Heart right ventricle (tissue), 16 donors: ENCODE measurements at regions not wholly inside any gene's neighbourhood (a gene's known extent, or its start where the extent isn't known, plus 50 kb on each side); places are given as distances from the start of the nearest gene placed in this dataset.
A peak's percentile ranks its signal among the peaks of the same experiment; 100 is the strongest.

ENCODE experiments used
- ATAC-seq, 8 donors: fragments of 200-7000 bp; cut with Tn5 transposase; one replicate each; pipeline ENCODE4 v1.9.1; 2020; ENCODE audit warnings: mild to moderate bottlenecking in 8 of 8, moderate library complexity in 8 of 8, moderate number of reproducible peaks in 1 of 8
- DNase-seq, 2 donors: peaks; one replicate each; pipeline ENCODE4 v3.0.0-alpha.2; 2020
- H3K27ac ChIP-seq, 10 donors: fragments of 200-600 bp; sonication (generic) in 2 of 10; one replicate each; pipeline versions ENCODE4 v1.5.0 to v1.8.0; 2020 to 2022; ENCODE audit warnings: mild to moderate bottlenecking in 3 of 10
- H3K27me3 ChIP-seq, 7 donors: fragments of 200-600 bp; one replicate each; pipeline ENCODE4 v1.8.0; 2021 to 2022; ENCODE audit warnings: mild to moderate bottlenecking in 2 of 7
- H3K36me3 ChIP-seq, 9 donors: fragments of 200-600 bp; sonication (generic) in 1 of 9; one replicate each; pipeline versions ENCODE4 v1.5.0 to v1.8.0; 2020 to 2022; ENCODE audit warnings: mild to moderate bottlenecking in 2 of 9
- H3K4me1 ChIP-seq, 9 donors: fragments of 200-600 bp; sonication (generic) in 1 of 9; one replicate each; pipeline versions ENCODE4 v1.5.0 to v1.8.0; 2020 to 2022; ENCODE audit warnings: mild to moderate bottlenecking in 4 of 9
- H3K4me3 ChIP-seq, 10 donors: fragments of 200-600 bp; sonication (generic) in 2 of 10; one replicate each; pipeline versions ENCODE4 v1.5.0 to v1.8.0; 2020 to 2022; ENCODE audit warnings: mild to moderate bottlenecking in 7 of 10, moderate library complexity in 2 of 10
- H3K9me3 ChIP-seq, 11 donors: fragments of 200-600 bp in 10 of 11; sonication (generic) in 2 of 11; one replicate each; pipeline versions ENCODE4 v1.5.0 to v1.8.0; 2013 to 2022; ENCODE audit warnings: mild to moderate bottlenecking in 2 of 11, control low read depth in 1 of 11, moderate library complexity in 1 of 11
- WGBS, 2 donors: extraction: QIAGEN DNeasy Blood & Tissue Kit; methylation state at CpG; one replicate each; pipeline ENCODE4 v1.1.7; 2013; ENCODE audit warnings: inconsistent platforms in 1 of 2; 5-methylcytosine and 5-hydroxymethylcytosine counted together
- intact Hi-C, 10 donors: fragments of 100-400 bp; cut with DNase I; formaldehyde crosslinking; loops; one replicate each; pipeline versions ENCODE4 v1.11.1 to v1.14.2; 2022
- TF ChIP-seq, protein P1 (sequence below), 9 donors: fragments of 200-600 bp; sonication (generic) in 2 of 9; IDR thresholded peaks; one replicate each; pipeline versions ENCODE4 v1.5.0 to v1.8.0; 2021 to 2022; ENCODE audit warnings: antibody characterized with exemption in 9 of 9, mild to moderate bottlenecking in 5 of 9, moderate library complexity in 1 of 9
- donor health status: Arrhythmogenic right ventricular cardiomyopathy.
- donor health status: ischemic (EF 13 %, LVEDD 7.1; RV severe dilation, severe dysfunction).
- donor health status: healthy with polysubstance abuse.
- donor health status: DM: no; HTN: yes; CAD: no.
- donor health status: DM: no; HTN: no; CAD: no.
- donor health status: ischemic (EF 25% LVEDD 6.9; RV normal size, moderate dysfunction).
- donor health status: ischemic (EF 25% LVEDD 5.7; RV mildly dilated, moderate dysfunction).
- donor health status: healthy.
- donor health status: DM: yes; HTN: yes; CAD: no.
- donor health status: Ischemic cardiomyopathy.
- donor health status: ischemic (EF 35%, LVEDD 5.7; RV mildly dilated, moderate dysfunction).
- donor health status: nonischemic (EF 11% LVEDD 7.7; RV severe dilation, severe dysfunction).
- donor health status: DM: yes; HTN: yes; CAD: no.
- donor health status: PGD.
- donor health status: ischemic (EF 29% LVEDD 5.4; RV normal size, mild dysfunction).
- donor health status: nonischemic (EF 23%, LVEDD 6.1; RV moderate dilation, normal function).

DNA sequence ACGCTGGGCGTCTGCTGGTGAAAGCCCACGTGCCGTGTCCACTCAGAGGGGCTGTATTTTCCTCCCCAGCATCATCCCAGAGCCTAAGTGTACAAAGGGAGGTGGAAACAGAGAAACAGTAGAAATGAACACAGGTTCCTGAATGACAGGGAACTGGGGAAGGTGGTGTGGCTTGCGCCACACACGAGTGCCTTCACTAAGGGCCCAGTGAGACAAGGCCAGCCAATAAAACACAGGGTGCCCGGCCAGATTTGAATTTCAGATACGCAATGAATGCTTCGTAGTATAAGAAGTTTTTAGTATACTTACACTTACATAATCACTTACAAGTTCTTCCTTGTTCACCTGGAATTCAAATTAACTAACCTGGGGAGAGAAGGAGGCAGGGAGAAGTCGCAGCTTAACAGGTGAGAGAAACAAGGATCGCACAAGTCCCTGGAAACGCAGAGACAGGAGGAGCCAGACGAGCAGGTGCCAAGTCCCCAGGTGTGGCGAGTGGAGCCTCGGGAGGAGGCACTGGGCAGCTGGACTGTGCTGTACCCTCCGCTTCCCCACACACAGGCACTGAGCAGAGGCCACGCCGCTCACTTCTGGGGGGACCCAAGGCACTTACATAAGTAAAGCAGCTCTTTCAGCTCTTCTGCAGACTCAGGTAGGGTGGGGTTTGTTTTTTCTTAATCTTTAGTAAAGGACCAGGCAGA, 105.2 kb upstream of the MGMT start:
- Histone ChIP-seq H3K9me3 (peaks cover 0 to 9% (median 3%) of the 10 kb centered on the region in 11 donors), H3K4me3 (no peak overlapping the region), H3K4me1 (no peaks in the 10 kb centered on the region), H3K36me3 (no peaks in the 10 kb centered on the region), H3K27ac (no peak overlapping the region), H3K27me3 (no peaks in the 10 kb centered on the region)
- TF ChIP-seq, protein P1, sequence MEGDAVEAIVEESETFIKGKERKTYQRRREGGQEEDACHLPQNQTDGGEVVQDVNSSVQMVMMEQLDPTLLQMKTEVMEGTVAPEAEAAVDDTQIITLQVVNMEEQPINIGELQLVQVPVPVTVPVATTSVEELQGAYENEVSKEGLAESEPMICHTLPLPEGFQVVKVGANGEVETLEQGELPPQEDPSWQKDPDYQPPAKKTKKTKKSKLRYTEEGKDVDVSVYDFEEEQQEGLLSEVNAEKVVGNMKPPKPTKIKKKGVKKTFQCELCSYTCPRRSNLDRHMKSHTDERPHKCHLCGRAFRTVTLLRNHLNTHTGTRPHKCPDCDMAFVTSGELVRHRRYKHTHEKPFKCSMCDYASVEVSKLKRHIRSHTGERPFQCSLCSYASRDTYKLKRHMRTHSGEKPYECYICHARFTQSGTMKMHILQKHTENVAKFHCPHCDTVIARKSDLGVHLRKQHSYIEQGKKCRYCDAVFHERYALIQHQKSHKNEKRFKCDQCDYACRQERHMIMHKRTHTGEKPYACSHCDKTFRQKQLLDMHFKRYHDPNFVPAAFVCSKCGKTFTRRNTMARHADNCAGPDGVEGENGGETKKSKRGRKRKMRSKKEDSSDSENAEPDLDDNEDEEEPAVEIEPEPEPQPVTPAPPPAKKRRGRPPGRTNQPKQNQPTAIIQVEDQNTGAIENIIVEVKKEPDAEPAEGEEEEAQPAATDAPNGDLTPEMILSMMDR (IDR thresholded peaks at IDR 0.05) = no peak
- intact Hi-C loops = no loop called here
- WGBS, 2 donors = 91 to 93% methylated on average over 18 of the region's 18 CpGs
- DNase-seq (no peak), ATAC-seq (no peak)

DNA sequence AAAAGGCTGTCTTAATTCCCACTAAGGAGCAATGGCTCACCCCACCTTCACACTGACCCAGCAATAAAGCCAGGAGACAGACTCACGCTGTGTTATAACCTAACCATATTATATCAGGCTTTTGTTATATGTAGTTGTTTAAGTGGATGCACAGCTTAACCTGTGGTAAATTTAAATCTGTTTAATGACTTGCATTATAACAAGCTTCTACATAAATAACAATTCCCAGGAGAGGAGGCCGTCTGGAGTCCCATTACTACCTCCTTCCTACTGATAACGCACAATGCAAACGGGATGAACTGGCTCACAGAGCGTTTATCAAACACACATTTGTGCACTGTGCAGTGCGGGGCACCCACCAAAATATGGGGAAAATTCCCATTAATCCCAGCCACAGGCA, 102.1 kb upstream of the MGMT start:
- WGBS, 2 donors = 76 to 77% methylated on average over 6 of the region's 6 CpGs
- DNase-seq (no peak), ATAC-seq (no peak)
- Histone ChIP-seq H3K36me3 (no peaks in the 10 kb centered on the region), H3K27me3 (no peaks in the 10 kb centered on the region), H3K27ac (no peak overlapping the region), H3K4me1 (no peaks in the 10 kb centered on the region), H3K4me3 (no peak overlapping the region), H3K9me3 (no peaks in the 10 kb centered on the region)
- TF ChIP-seq, protein P1 (IDR thresholded peaks at IDR 0.05) = no peak
- intact Hi-C loops = no loop called here

DNA sequence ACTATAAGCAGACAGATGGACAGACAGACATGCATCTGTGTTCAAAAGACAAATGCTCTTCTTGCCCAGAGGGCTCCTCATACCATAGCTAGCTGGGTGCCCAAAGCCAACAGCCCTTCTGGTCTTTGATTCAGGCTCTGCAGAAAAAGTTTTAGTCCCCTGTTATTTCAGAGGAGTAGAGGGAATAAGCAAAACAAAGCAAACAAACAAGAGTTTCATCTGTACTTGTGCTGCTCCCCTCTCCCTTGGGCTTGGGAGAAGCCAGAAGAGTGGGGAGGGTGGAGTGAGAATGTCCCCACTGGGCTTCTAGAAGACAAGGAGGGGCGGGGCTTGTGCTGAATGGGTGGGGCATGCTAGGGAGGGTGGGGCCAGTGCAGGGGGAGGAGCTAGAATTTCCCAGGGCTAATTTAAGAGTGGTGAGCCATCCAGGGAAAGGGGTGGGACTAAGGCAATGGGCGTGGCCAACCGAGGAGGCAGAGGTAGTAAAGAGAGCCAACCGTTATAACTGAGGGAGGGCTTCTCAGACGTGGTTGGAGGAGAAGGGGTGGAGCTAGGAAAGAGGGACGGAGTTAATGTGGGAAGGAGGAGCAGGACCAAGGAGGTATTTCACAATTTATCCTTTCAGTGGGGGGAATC, 101.2 kb upstream of the MGMT start:
- TF ChIP-seq, protein P1 (IDR thresholded peaks at IDR 0.05) = no peak
- peak in 1 of 8 donors; percentile 20 for ATAC-seq
- no peaks in the 10 kb centered on the region for H3K27me3 ChIP-seq

DNA sequence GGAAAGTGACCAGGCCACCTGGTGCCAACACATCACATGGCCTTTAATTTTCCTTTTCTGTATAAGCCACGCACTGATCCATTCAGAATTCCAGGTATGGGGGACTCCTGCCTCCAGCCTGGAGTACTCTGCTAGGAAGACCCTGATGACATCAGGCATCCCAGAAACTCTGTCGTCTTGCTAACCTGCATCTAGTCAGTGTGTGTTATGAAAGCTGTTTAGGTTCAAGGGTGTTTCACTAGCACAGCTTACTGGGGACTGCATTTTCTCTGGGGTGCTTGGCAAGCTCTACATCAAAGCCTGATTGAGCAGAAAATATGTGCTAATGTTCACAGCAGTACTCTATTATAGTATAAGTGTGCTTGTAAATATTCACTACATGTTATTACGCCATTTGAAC, 100.6 kb upstream of the MGMT start:
- Histone ChIP-seq H3K27ac (no peak overlapping the region), H3K27me3 (peaks cover 0 to 4% (median 0%) of the 10 kb centered on the region in 7 donors), H3K4me3 (no peak overlapping the region), H3K9me3 (peaks cover 0 to 5% (median 0%) of the 10 kb centered on the region in 11 donors), H3K36me3 (no peaks in the 10 kb centered on the region), H3K4me1 (no peaks in the 10 kb centered on the region)
- TF ChIP-seq, protein P1 (IDR thresholded peaks at IDR 0.05) = no peak
- 92 to 93% methylated on average over 3 of the region's 3 CpGs for WGBS, 2 donors
- intact Hi-C loops = no loop called here
- no peak for DNase-seq
- ATAC-seq = no peak

More for the DNA sequence above, 101.2 kb upstream of the MGMT start:
- Histone ChIP-seq H3K9me3 (no peaks in the 10 kb centered on the region), H3K4me1 (no peaks in the 10 kb centered on the region), H3K4me3 (no peak overlapping the region), H3K27ac (no peak overlapping the region), H3K36me3 (no peaks in the 10 kb centered on the region)
- WGBS, 2 donors = 92 to 94% methylated on average over 6 of the region's 6 CpGs
- intact Hi-C loops = no loop called here
- no peak for DNase-seq
